LNCaP clone FGC (cell line): ENCODE measurements at regions not wholly inside any gene's neighbourhood (a gene's known extent, or its start where the extent isn't known, plus 50 kb on each side); places are given as distances from the start of the nearest gene placed in this dataset.

ENCODE experiments used
- DNase-seq: peaks from one replicate; pipeline ENCODE4 v3.0.0-alpha.2; 2011; ENCODE audit warnings: low read depth
- H3K4me3 ChIP-seq: 2 replicates; pipeline ENCODE4 v1.5.1; 2011; ENCODE audit warnings: mild to moderate bottlenecking, low read depth, low read length, control low read depth
- CTCF ChIP-seq: IDR thresholded peaks from 2 replicates; pipeline ENCODE4 v1.5.1; 2012; ENCODE audit warnings: mild to moderate bottlenecking; ENCODE audit not compliant: control insufficient read depth, insufficient read depth; ENCODE audit errors: extremely low read depth

GRCh38 chr1:189606795-189607476 is 870.7 kb downstream of the BRINP3 start:
- no peak for DNase-seq
- no peak for TF ChIP-seq CTCF
- H3K4me3 ChIP-seq = no peak overlapping the region

DNA sequence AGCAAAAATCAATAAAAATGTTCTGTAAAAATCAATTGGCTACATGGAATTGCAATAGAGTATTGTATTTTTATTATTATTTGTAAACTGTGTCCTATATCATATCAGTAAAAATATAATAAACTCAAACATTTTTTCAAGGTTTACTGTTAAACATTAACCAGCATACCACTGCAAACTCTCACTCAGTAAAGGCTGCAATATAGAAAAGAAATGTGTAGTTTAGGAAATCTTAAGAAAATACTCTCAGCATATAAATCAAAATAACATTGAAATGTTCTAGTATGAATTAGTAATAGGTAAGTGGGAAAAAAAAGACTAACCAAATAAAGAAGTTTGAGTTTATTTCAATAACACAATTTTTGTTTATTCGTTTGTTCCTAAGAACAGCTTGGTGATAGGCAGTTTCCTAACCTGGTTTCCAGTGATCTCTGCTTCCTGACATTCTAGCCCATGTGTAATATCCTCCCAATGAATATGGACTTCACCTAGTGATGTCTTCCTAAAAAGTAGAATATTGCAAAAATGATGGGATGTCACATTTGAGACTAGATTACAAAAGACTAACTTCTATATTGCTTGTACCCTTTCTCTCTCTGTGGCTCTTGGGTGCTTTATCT is 870.1 kb downstream of the BRINP3 start:
- DNase-seq = no peak
- no peak for TF ChIP-seq CTCF
- no peak overlapping the region for H3K4me3 ChIP-seq

DNA sequence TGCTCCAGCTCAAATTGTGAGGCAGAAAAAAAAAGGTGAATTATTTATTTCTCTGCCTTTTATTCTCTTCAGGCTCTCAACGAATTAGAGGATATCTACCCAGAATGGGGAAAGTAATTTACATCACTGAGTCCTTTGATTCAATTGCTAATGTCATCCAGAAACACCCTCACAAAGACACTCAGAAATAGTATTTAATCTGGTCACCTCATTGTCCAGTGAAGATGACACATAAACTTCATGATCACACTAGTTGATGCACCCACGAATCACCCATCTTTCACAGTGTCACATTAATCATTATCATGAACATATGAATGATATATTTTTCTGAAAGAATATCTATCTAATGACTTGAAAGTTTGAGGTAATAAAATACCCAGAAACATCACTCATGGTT is 868.5 kb downstream of the BRINP3 start:
- no peak for DNase-seq
- no peak for TF ChIP-seq CTCF
- no peak overlapping the region for H3K4me3 ChIP-seq

- no peak overlapping the region for H3K4me3 ChIP-seq
- no peak for DNase-seq
- TF ChIP-seq CTCF = no peak
These were observed 860.8 kb downstream of the BRINP3 start for GRCh38 chr1:189616893-189617292.

DNA sequence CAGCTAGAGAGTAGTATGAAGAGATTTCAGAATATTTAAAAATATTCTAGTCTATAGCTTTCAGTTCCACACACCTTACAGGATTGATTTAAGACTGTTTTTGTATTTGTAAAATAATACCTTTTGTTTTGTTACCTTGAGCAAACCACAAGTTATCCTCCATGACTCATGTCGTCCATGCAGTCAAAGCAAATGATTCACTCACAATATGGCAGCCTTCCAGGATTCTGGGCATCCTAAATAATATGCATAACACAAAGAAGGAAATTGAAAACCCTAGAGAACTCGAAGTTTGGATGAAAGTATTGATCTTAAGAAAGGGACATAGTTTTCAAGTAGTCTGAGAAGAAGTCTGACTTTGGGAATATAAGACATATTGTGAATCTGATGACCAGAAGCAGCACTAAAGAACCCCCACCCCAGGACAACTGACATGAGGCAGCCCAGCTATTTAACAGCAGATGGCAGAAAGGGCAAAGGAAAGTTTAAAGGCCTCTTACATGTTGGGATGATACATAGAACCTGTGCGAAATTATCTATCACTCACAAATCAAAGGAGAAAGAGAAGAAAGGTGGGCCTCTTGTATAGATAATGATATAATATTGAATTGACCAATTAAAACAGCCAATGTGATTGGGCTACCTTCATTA is 857.9 kb downstream of the BRINP3 start:
- H3K4me3 ChIP-seq = no peak overlapping the region
- peak; percentile 15; the same call in 1 of the 2 replicates for TF ChIP-seq CTCF
- peak; percentile 22 for DNase-seq

GRCh38 chr1:189620471-189620870 is 857.2 kb downstream of the BRINP3 start:
- TF ChIP-seq CTCF = no peak
- DNase-seq = peak; percentile 54
- H3K4me3 ChIP-seq = no peak overlapping the region
